HEK293 (cell line): ENCODE measurements at regions not wholly inside any gene's neighbourhood (a gene's known extent, or its start where the extent isn't known, plus 50 kb on each side); places are given as distances from the start of the nearest gene placed in this dataset.

ENCODE experiments used
- CTCF ChIA-PET: fragments of 350-600 bp; formaldehyde crosslinking; extraction: SDS; loops from one replicate; lab custom pipeline; 2021; ENCODE audit warnings: antibody characterized with exemption; lab: Yijun Ruan, JAX
- POLR2A ChIA-PET: fragments of 300-600 bp; formaldehyde crosslinking; extraction: SDS; loops from one replicate; lab custom pipeline; 2020; ENCODE audit warnings: antibody characterized with exemption, inconsistent platforms; lab: Yijun Ruan, JAX
- H3K27ac ChIP-seq: fragments of 200-500 bp; sonication (Bioruptor generic); 2 replicates; pipeline ENCODE4 v1.5.1; 2014; ENCODE audit warnings: low read depth, low read length, control low read depth, inconsistent platforms; ENCODE audit errors: extremely low read depth
- H3K36me3 ChIP-seq, 2 experiments: fragments of 200-500 bp in 1 of 2; sonication (Bioruptor generic) in 1 of 2; 1 replicate in 1 of 2; 2 replicates in 1 of 2; pipeline ENCODE4 v1.5.1; 2014 to 2017; ENCODE audit warnings: inconsistent platforms in 2 of 2, low read length in 2 of 2; ENCODE audit not compliant: control insufficient read depth in 2 of 2, insufficient read depth in 1 of 2
- H3K4me1 ChIP-seq: fragments of 200-500 bp; sonication (Bioruptor generic); 2 replicates; pipeline ENCODE4 v1.5.1; 2014; ENCODE audit warnings: mild to moderate bottlenecking, low read length, inconsistent platforms; ENCODE audit not compliant: control insufficient read depth, insufficient read depth
- H3K4me3 ChIP-seq: 2 replicates; pipeline ENCODE4 v1.5.1; 2011; ENCODE audit warnings: low read depth, mild to moderate bottlenecking, control low read depth, low read length, moderate library complexity
- H3K9me3 ChIP-seq: fragments of 200-500 bp; sonication (Bioruptor generic); 2 replicates; pipeline ENCODE4 v1.5.1; 2014; ENCODE audit warnings: low read depth, low read length, inconsistent platforms; ENCODE audit not compliant: control insufficient read depth, insufficient read depth
- BCL6B ChIP-seq: fragments of 450-650 bp; formaldehyde crosslinking; IDR thresholded peaks from 2 replicates; pipeline ENCODE4 v1.5.1; 2017; ENCODE audit warnings: missing biosample characterization, missing genetic modification characterization
- CTCF ChIP-seq: fragments of 450-650 bp; formaldehyde crosslinking; IDR thresholded peaks from 2 replicates; pipeline ENCODE4 v1.5.1; 2016; ENCODE audit warnings: missing biosample characterization, missing genetic modification characterization
- HIC1 ChIP-seq: fragments of 450-650 bp; formaldehyde crosslinking; IDR thresholded peaks from 2 replicates; pipeline ENCODE4 v1.5.1; 2016; ENCODE audit warnings: missing biosample characterization, missing genetic modification characterization
- HOXA7 ChIP-seq: sonication (generic); formaldehyde crosslinking; IDR thresholded peaks from 2 replicates; pipeline ENCODE4 v1.8.1; 2022; ENCODE audit warnings: missing genetic modification reagents, borderline replicate concordance
- PRDM2 ChIP-seq: fragments of 450-650 bp; formaldehyde crosslinking; IDR thresholded peaks from 2 replicates; pipeline ENCODE4 v1.5.1; 2016; ENCODE audit warnings: missing biosample characterization, missing genetic modification characterization, borderline replicate concordance
- SETDB1 ChIP-seq: IDR thresholded peaks from one replicate; pipeline ENCODE4 v1.6.1; 2017; ENCODE audit warnings: mild to moderate bottlenecking, low read length, moderate library complexity, mixed read lengths; ENCODE audit not compliant: insufficient read length
- ZFP41 ChIP-seq: fragments of 450-650 bp; formaldehyde crosslinking; IDR thresholded peaks from 2 replicates; pipeline ENCODE4 v1.5.1; 2016; ENCODE audit warnings: missing biosample characterization, missing genetic modification characterization, borderline replicate concordance
- ZNF202 ChIP-seq: fragments of 450-650 bp; formaldehyde crosslinking; IDR thresholded peaks from 2 replicates; pipeline ENCODE4 v1.5.1; 2016; ENCODE audit warnings: missing biosample characterization, missing genetic modification characterization, borderline replicate concordance
- ZNF214 ChIP-seq: fragments of 450-650 bp; formaldehyde crosslinking; IDR thresholded peaks from 2 replicates; pipeline ENCODE4 v1.5.1; 2017; ENCODE audit warnings: missing biosample characterization, mild to moderate bottlenecking, missing genetic modification characterization, borderline replicate concordance
- ZNF23 ChIP-seq: fragments of 450-650 bp; formaldehyde crosslinking; IDR thresholded peaks from 2 replicates; pipeline ENCODE4 v1.5.1; 2016; ENCODE audit warnings: missing biosample characterization, missing genetic modification characterization, borderline replicate concordance
- ZNF24 ChIP-seq: fragments of 450-650 bp; formaldehyde crosslinking; IDR thresholded peaks from 2 replicates; pipeline ENCODE4 v1.5.1; 2016; ENCODE audit warnings: missing biosample characterization, missing genetic modification characterization
- ZNF404 ChIP-seq: fragments of 450-650 bp; formaldehyde crosslinking; IDR thresholded peaks from 2 replicates; pipeline ENCODE4 v1.5.1; 2017; ENCODE audit warnings: missing biosample characterization, missing genetic modification characterization
- ZNF549 ChIP-seq: fragments of 450-650 bp; IDR thresholded peaks from 2 replicates; pipeline ENCODE4 v1.5.1; 2018; ENCODE audit warnings: missing biosample characterization, missing genetic modification characterization, mild to moderate bottlenecking, inconsistent platforms, moderate library complexity
- ZNF560 ChIP-seq: fragments of 450-650 bp; formaldehyde crosslinking; IDR thresholded peaks from 2 replicates; pipeline ENCODE4 v1.5.1; 2017; ENCODE audit warnings: missing biosample characterization, missing genetic modification characterization, borderline replicate concordance
- ZNF658 ChIP-seq: fragments of 450-650 bp; formaldehyde crosslinking; IDR thresholded peaks from 2 replicates; pipeline ENCODE4; 2016; ENCODE audit warnings: missing biosample characterization, missing genetic modification characterization
- TF ChIP-seq, protein P1 (sequence below): fragments of 450-650 bp; formaldehyde crosslinking; IDR thresholded peaks from 2 replicates; pipeline ENCODE4 v1.5.1; 2016; ENCODE audit warnings: missing biosample characterization, missing genetic modification characterization
- TF ChIP-seq, protein P2 (sequence below): fragments of 450-650 bp; IDR thresholded peaks from 2 replicates; pipeline ENCODE4 v1.5.1; 2018; ENCODE audit warnings: missing biosample characterization, missing genetic modification characterization
- TF ChIP-seq, protein P3 (sequence below): fragments of 450-650 bp; formaldehyde crosslinking; IDR thresholded peaks from 2 replicates; pipeline ENCODE4 v1.5.1; 2016; ENCODE audit warnings: missing biosample characterization, missing genetic modification characterization

- Histone ChIP-seq H3K4me1 (peaks cover 5% of the 10 kb centered on the region; the same call in 1 of the 2 replicates), H3K9me3 (no peaks in the 10 kb centered on the region), H3K27ac (no peak overlapping the region), H3K36me3 (no peaks in the 10 kb centered on the region), H3K4me3 (no peak overlapping the region)
- CTCF ChIA-PET: interaction anchor here (0.7 kb wide), 1 partner anchor 502 kb away, joined by 3 read pairs; no protein-coding TSS in a partner anchor
- TF ChIP-seq HIC1 (tag by site-specific recombination): no peak
- no peak for TF ChIP-seq ZNF202 (tag by site-specific recombination)
- TF ChIP-seq, protein P1, sequence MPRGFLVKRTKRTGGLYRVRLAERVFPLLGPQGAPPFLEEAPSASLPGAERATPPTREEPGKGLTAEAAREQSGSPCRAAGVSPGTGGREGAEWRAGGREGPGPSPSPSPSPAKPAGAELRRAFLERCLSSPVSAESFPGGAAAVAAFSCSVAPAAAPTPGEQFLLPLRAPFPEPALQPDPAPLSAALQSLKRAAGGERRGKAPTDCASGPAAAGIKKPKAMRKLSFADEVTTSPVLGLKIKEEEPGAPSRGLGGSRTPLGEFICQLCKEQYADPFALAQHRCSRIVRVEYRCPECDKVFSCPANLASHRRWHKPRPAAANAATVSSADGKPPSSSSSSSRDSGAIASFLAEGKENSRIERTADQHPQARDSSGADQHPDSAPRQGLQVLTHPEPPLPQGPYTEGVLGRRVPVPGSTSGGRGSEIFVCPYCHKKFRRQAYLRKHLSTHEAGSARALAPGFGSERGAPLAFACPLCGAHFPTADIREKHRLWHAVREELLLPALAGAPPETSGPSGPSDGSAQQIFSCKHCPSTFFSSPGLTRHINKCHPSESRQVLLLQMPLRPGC (tag by site-specific recombination): no peak
- TF ChIP-seq HOXA7 (CRISPR knock-in tag): no peak
- TF ChIP-seq ZNF404 (tag by site-specific recombination): no peak
- no peak for TF ChIP-seq ZNF24 (tag by site-specific recombination)
- TF ChIP-seq ZNF560: no peak
- POLR2A ChIA-PET: no interaction called here
These were observed 127.5 kb upstream of the MTAP start for GRCh38 chr9:21674894-21675293.

GRCh38 chr9:21677387-21677786, 125.0 kb upstream of the MTAP start:
- Histone ChIP-seq H3K4me1 (peaks cover 11% of the 10 kb centered on the region), H3K27ac (no peak overlapping the region), H3K36me3 (no peaks in the 10 kb centered on the region), H3K9me3 (no peaks in the 10 kb centered on the region), H3K4me3 (no peak overlapping the region)
- POLR2A ChIA-PET: no interaction called here
- CTCF ChIA-PET: interaction anchor here (0.5 to 1.3 kb wide), 3 partner anchors 32 to 99 kb away, joined by 3 to 5 read pairs (median 3); no protein-coding TSS in a partner anchor
- TF ChIP-seq SETDB1 (no peak), BCL6B (tag by site-specific recombination) (no peak), PRDM2 (tag by site-specific recombination) (no peak), ZNF23 (tag by site-specific recombination) (no peak), ZNF658 (tag by site-specific recombination) (no peak), ZNF214 (tag by site-specific recombination) (no peak), ZNF549 (tag by site-specific recombination) (no peak), ZFP41 (no peak), CTCF (no peak)
- TF ChIP-seq, protein P2, sequence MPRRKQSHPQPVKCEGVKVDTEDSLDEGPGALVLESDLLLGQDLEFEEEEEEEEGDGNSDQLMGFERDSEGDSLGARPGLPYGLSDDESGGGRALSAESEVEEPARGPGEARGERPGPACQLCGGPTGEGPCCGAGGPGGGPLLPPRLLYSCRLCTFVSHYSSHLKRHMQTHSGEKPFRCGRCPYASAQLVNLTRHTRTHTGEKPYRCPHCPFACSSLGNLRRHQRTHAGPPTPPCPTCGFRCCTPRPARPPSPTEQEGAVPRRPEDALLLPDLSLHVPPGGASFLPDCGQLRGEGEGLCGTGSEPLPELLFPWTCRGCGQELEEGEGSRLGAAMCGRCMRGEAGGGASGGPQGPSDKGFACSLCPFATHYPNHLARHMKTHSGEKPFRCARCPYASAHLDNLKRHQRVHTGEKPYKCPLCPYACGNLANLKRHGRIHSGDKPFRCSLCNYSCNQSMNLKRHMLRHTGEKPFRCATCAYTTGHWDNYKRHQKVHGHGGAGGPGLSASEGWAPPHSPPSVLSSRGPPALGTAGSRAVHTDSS (tag by site-specific recombination): no peak
- TF ChIP-seq, protein P3, sequence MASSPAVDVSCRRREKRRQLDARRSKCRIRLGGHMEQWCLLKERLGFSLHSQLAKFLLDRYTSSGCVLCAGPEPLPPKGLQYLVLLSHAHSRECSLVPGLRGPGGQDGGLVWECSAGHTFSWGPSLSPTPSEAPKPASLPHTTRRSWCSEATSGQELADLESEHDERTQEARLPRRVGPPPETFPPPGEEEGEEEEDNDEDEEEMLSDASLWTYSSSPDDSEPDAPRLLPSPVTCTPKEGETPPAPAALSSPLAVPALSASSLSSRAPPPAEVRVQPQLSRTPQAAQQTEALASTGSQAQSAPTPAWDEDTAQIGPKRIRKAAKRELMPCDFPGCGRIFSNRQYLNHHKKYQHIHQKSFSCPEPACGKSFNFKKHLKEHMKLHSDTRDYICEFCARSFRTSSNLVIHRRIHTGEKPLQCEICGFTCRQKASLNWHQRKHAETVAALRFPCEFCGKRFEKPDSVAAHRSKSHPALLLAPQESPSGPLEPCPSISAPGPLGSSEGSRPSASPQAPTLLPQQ (tag by site-specific recombination): no peak
